Pulmonary artery endothelial cell (primary cell): ENCODE measurements at regions not wholly inside any gene's neighbourhood (a gene's known extent, or its start where the extent isn't known, plus 50 kb on each side); places are given as distances from the start of the nearest gene placed in this dataset.
"Not testable (repeated sequence)": the region's sequence is repeated elsewhere in the genome, so short reads cannot be mapped to it uniquely, and the experiment has no call there.

Source experiments
- DNase-seq: peaks from one replicate; pipeline ENCODE4 v3.0.0-alpha.2; 2011; ENCODE audit warnings: low read depth, low spot score

- DNase-seq = not testable (repeated sequence)
Measured at GRCh38 chr13:52565324-52565723, 76.9 kb upstream of the HNRNPA1L2 start.

GRCh38 chr13:52569904-52570602 is 72.2 kb upstream of the HNRNPA1L2 start:
- DNase-seq = peak; percentile 19

GRCh38 chr13:52571163-52571562 is 71.1 kb upstream of the HNRNPA1L2 start:
- DNase-seq = not testable (repeated sequence)

GRCh38 chr13:52582962-52583361 is 59.3 kb upstream of the HNRNPA1L2 start:
- not testable (repeated sequence) for DNase-seq
